ENCODE measurements at regions not wholly inside any gene's neighbourhood (a gene's known extent, or its start where the extent isn't known, plus 50 kb on each side); places are given as distances from the start of the nearest gene placed in this dataset.

GRCh38 chr1:102184477-102184876, 187.8 kb upstream of the OLFM3 start:
- Histone ChIP-seq H2BK20ac (ENCODE audit: low read length) (no peak overlapping the region), H3K36me3 (ENCODE audit: control insufficient read depth in 2 of 4, insufficient read depth in 4 of 4, low read length in 3 of 4) (no peaks in the 10 kb centered on the region), H2AK5ac (ENCODE audit: low read depth, low read length) (no peak overlapping the region), H3K9me3 (ENCODE audit: insufficient read depth in 2 of 2, low read depth in 1 of 2, low read length in 1 of 2) (no peaks in the 10 kb centered on the region), H3K23ac (ENCODE audit: insufficient read length) (no peak overlapping the region), H3K4ac (replicated peaks; ENCODE audit: insufficient read length, low read depth, low read length) (no peak overlapping the region), H2BK15ac (ENCODE audit: low read length) (no peak overlapping the region), H2BK5ac (ENCODE audit: low read depth, low read length) (no peak overlapping the region), H4K8ac (ENCODE audit: extremely low read depth, insufficient read depth, low read length) (no peak overlapping the region), H3K27me3 (replicated peaks in 1 of 4; ENCODE audit: control insufficient read depth in 3 of 4, extremely low read depth in 1 of 4, insufficient read depth in 3 of 4, low read length in 3 of 4) (no peaks in the 10 kb centered on the region), H3K56ac (replicated peaks; ENCODE audit: insufficient read length, low read depth, low read length) (no peak overlapping the region), H3K4me1 (replicated peaks in 1 of 4; ENCODE audit: control insufficient read depth in 3 of 4, insufficient read depth in 4 of 4, low read length in 3 of 4) (no peaks in the 10 kb centered on the region), H3K79me2 (ENCODE audit: control insufficient read depth in 1 of 2, insufficient read depth in 2 of 2, low read length in 2 of 2) (no peaks in the 10 kb centered on the region), H4K91ac (replicated peaks; ENCODE audit: insufficient read length, low read length) (no peak overlapping the region), H3K27ac (ENCODE audit: low read depth, low read length) (no peak overlapping the region), H3K23me2 (ENCODE audit: low read depth, low read length) (no peaks in the 10 kb centered on the region), H2AFZ (ENCODE audit: low read length) (no peak overlapping the region), H2BK120ac (replicated peaks; ENCODE audit: low read depth, low read length) (no peak overlapping the region), H3K4me2 (ENCODE audit: insufficient read depth in 1 of 2, low read depth in 2 of 2, low read length in 2 of 2) (no peak overlapping the region), H4K5ac (ENCODE audit: insufficient read length, low read depth, low read length) (no peak overlapping the region), H3K18ac (ENCODE audit: extremely low read depth, low read length) (no peak overlapping the region), H2BK12ac (ENCODE audit: low read depth, low read length) (no peak overlapping the region), H4K20me1 (replicated peaks in 1 of 2; ENCODE audit: control insufficient read depth in 1 of 2, insufficient read depth in 2 of 2, low read length in 2 of 2) (no peaks in the 10 kb centered on the region), H3K4me3 (ENCODE audit: extremely low read depth in 1 of 4, insufficient read depth in 2 of 4, low read depth in 3 of 4, low read length in 4 of 4) (no peak overlapping the region), H3K14ac (ENCODE audit: insufficient read length) (no peak overlapping the region), H3K9ac (replicated peaks in 1 of 4; ENCODE audit: extremely low read depth in 1 of 4, low read depth in 3 of 4, low read length in 3 of 4) (no peak overlapping the region), H3K79me1 (ENCODE audit: low read depth, low read length) (no peaks in the 10 kb centered on the region)
- POLR2A ChIA-PET (ENCODE audit: partially characterized antibody) = no interaction called here
- no peak for DNase-seq (ENCODE audit: low read depth in 1 of 2, low spot score in 2 of 2)
- FAIRE-seq = no peak
- CTCF ChIA-PET (ENCODE audit: partially characterized antibody) = no interaction called here
- no peak for TF ChIP-seq HDAC2 (IDR thresholded peaks at IDR 0.05; ENCODE audit: borderline replicate concordance in 1 of 2, low read depth in 2 of 2, low read length in 2 of 2)
- no peak for TF ChIP-seq CBX5 (IDR thresholded peaks at IDR 0.05; ENCODE audit: low read depth, low read length)
- no peak for TF ChIP-seq E2F6 (IDR thresholded peaks at IDR 0.05)
- no peak for TF ChIP-seq SP2 (IDR thresholded peaks at IDR 0.05; ENCODE audit: low read length)
- no peak for TF ChIP-seq NRF1 (IDR thresholded peaks at IDR 0.05; ENCODE audit: low read depth, low read length)
- no peak for TF ChIP-seq POLR2AphosphoS5 (IDR thresholded peaks at IDR 0.05; ENCODE audit: low read depth, low read length)
- no peak for TF ChIP-seq KDM5A (IDR thresholded peaks at IDR 0.05; ENCODE audit: low read length)
- no peak for TF ChIP-seq NANOG (IDR thresholded peaks at IDR 0.05; ENCODE audit: insufficient read depth, low read depth, low read length, poor library complexity, severe bottlenecking)
- no peak for TF ChIP-seq RNF2 (IDR thresholded peaks at IDR 0.05; ENCODE audit: borderline replicate concordance, low read depth, low read length, missing control alignments, poor library complexity, severe bottlenecking)
- TF ChIP-seq MAFK (IDR thresholded peaks at IDR 0.05; ENCODE audit: low read depth, low read length) = no peak
- no peak for TF ChIP-seq JUN (IDR thresholded peaks at IDR 0.05; ENCODE audit: low read depth, low read length)
- no peak for TF ChIP-seq ATF3 (IDR thresholded peaks at IDR 0.05; ENCODE audit: insufficient read depth, low read depth, low read length)
- TF ChIP-seq SRF (IDR thresholded peaks at IDR 0.05; ENCODE audit: low read depth, low read length) = no peak
- no peak for TF ChIP-seq TCF12 (IDR thresholded peaks at IDR 0.05; ENCODE audit: low read depth, low read length)
- no peak for TF ChIP-seq YY1 (IDR thresholded peaks at IDR 0.05; ENCODE audit: low read depth, low read length)

Data from H1 (cell line).